SHP77 (cell line): ENCODE measurements at regions not wholly inside any gene's neighbourhood (a gene's known extent, or its start where the extent isn't known, plus 50 kb on each side); places are given as distances from the start of the nearest gene placed in this dataset.

ENCODE experiments used
- DNase-seq, 2 experiments: peaks; one replicate each; lab custom pipeline; 2025; lab: John Stamatoyannopoulos, UW

DNA sequence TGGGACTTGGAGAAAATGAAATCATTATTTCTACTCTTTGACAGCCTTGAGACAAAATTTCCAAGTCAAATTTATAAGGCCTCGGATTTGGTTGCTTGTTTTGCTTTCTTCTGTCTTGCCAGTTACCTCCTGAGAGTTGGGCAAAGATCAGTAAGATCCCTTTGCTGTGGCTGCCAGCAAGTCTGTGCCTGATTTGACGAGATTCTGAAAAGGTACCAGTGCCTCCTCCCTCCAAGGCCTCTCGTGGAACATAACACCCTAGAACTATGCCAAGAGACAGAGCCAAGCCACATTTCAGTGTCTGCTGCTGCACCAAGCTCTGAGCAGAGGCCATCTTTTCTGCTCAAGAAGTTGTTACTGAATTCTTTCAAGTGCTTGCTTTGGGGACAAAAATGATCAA is 61.0 kb downstream of the GTPBP8 start:
- DNase-seq, result no peak

DNA sequence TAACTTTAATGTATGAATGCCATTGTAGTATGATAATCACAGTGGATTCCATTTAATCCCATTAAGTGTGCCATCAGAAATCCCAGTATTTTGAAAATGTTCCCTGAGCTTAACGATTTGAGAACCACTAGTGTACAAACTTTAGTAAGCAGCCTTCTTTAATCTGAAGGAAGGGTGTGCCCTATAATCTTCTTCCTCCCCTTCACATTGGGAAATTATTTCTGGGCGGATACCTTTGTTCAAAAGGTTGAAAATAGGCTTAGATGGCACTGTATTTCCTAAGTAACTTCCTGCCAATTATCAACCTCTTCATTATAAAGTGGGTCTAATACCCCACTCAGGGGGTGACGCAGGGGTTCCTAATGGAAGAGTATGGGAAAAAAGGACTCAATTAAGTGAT is 62.4 kb downstream of the GTPBP8 start:
- no peak for DNase-seq

DNA sequence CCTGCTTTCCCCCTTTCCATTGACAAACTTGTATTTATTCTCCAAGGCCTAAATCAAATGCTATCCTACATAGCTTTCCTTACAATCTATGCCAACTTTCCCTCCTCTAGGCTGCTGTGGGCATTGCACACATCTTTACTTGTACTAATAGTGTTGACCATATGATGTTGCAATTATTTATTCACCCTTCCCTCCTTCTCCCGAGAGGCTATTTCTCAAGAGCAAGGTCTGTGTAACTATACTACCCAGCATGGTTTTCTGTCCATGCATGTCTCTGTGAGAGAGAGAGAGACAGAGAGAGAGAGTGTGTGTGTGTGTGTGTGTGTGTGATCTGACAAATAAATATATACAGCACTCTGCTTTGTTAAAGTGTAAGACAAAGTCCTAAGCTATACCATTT is 63.8 kb downstream of the GTPBP8 start:
- DNase-seq, result no peak

DNA sequence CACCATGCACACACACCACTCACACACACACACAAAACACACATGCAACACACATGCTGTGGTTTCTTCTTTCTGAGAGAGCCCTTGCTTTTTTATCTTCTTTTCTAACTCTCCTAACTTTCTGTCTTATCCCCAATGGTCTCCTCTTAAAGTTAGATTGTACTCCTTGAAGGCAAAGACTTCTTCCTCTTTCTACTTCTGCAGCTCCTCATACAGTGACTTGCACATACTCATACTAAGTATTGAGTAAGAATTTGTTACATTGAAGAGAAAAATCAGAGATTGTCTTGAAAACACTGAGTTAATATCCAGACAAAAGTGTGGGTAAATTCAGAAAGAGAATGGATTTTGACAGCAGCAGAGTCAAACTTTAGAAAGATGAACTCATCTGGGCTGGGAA is 64.4 kb downstream of the GTPBP8 start:
- no peak for DNase-seq

DNA sequence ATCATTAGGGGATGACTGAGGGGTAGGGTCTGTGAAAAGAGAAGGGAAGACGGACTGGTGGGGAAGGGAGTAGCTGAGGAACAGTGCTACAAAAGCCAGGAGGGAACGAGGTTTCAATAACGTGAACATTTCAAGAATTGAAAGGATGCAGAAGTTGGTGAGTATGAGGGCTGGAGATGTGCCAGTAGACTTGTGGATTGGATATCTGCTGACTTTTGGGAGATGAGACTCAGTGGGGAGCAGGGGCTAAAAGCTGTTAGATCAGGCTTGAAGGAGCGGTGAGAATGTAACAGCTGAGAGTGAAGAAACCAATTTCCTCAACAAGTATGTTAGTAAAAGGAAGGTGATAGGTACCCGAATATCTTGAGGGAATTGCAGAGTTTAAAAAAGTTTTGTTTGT is 65.2 kb downstream of the GTPBP8 start:
- no peak for DNase-seq

DNA sequence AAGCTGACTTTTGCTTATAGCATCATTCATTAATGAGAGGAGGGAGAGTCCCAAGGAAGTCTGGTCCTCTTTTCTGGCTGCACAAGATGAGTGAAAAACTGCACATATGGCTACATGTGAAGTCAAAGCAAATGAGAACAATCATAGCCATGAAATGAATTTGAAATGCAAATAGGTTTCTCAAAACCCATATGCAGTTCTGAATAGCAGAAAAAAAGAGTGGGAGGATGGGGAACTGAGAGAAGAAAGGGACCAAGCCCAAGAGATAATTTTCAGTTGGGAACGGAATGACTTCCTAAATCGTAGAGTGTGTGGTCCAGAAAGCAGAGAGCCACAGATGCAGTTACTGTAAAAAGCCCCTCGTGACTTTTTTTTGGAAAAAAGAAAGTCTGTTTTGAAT is 66.3 kb downstream of the GTPBP8 start:
- no peak for DNase-seq

DNA sequence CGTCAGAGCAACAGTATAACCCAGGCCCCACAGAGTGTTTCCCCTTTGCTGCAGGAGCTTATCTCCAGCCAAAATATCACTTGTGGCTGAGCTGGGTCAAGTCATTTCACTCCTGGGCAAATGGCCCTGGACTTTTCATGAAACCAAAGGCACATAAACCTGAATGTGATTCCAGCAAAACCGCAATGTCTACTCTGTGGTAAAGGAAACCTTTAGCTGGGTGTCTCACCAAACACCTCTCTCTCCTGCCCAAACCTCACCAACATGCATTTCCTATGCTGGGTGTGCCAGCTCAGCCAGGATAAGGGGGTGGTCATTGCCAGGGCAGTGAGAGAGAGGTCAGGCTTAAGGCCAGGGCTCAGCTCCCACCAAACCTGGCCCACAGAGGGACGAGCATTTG is 67.4 kb downstream of the GTPBP8 start:
- no peak for DNase-seq

DNA sequence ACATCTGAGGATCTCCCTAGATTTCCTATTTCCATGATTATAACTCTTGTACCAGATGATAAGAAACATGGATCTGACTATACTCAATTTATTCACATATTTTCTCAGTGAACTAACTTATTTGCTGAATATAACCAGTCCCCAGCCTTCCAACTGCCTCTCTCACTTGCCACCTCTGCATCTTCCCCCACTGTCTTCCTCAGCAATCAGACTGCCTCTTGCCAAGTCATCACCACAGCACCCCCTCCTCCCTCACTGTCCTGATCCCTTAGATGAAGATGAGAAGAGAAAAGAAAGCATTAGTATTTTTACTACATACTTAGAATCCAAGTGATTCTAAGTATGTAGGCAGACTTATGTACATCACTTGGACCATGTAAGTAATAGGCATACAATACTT is 71.9 kb downstream of the GTPBP8 start:
- DNase-seq, result no peak

DNA sequence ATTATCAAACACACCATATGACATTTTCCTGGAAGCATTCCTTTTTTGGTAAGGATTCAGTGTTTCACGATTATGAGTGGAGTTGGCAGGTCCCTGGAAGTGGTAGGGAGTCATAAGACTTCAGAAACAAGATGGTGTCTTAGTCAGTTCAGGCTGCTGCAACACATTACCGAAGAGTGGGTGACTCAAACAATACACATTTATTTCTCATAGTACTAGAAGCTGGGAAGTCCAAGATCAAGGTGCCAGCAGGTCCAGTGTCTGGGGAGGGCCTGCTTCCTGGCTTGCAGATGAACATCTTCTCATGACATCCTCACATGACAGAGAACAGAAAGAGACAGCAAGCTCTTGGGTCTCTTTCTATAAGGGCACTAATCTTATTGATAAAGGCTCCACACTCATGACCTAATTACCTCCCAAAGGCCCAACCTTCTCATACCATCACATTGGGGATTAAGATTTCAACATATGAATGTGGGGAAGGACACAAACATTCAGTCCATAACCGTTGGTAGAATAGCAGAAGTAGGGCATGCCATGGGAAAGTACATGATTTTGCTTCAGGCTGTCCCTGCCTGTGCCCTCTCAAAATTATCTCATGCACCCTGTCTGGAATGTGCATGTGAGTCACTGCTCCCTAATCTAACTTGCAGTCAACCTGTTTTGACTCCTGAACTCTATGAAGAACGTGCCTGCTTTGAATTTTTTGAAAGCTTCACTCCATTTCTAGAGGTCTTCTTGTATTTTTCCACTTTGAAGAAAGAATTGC is 72.5 kb downstream of the GTPBP8 start:
- no peak for DNase-seq

DNA sequence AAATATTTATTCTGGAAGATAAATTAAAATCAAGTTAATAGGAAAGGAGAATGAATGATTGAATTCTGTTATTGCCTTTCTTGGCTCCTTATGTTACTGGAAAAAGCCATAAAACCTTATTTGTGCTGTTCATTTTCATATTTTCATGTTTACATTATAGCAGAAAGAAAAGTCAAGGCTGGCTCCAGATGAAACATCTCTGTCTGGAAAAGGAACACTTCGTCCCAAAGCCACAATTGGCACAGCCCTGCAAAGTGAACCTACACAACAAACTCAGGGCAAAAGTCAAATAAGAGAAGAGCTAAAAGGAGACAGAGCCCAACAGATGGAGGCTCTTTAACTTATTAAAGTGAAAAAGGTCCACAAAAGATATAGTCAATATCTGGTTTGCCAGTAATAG is 73.4 kb downstream of the GTPBP8 start:
- no peak for DNase-seq

DNA sequence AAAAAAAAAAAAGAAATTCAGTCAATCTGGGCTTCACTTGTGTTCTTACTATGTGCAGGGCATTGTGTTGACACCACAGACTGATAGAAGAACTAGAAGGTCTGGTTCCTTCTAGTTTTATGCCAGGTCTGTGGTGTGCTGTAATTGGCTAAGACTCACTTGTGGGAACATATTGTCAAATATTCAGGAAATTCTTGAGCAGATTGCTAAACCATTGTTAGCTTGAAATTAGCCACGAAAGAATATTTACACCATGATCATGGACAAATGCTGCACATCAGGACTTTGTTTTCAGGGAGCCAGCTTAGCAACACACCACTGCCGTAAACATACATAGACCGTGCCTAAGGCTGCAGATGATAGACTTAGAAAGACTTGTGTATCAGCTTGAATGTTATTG is 74.6 kb downstream of the GTPBP8 start:
- no peak for DNase-seq

DNA sequence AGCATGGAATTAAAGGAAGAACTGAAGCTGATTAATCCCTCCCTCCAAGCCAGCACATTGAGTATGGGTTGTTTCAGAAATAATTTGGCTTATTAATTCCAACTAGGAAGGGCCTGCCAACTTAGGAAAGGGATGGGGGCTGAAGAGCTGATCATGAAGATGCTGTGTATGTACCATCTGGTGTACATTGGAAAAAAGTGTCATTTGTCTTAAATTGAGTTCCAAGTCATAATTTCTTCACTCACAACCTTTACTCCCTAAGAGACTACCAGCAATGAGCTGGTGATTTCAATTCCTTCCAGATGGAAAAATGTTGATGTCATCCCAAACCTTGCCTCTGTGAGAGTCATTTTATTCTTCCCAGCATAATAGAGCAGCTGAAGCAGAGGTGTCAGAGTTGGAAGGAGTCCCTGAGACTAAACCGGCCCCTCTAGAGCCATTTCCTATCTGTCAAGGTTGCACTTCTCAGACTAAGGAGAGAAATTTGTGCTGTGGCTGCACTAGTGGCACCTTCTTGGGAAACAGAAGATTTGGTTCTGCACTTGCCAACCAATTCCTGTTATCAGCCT is 79.4 kb downstream of the GTPBP8 start:
- DNase-seq, result no peak

DNA sequence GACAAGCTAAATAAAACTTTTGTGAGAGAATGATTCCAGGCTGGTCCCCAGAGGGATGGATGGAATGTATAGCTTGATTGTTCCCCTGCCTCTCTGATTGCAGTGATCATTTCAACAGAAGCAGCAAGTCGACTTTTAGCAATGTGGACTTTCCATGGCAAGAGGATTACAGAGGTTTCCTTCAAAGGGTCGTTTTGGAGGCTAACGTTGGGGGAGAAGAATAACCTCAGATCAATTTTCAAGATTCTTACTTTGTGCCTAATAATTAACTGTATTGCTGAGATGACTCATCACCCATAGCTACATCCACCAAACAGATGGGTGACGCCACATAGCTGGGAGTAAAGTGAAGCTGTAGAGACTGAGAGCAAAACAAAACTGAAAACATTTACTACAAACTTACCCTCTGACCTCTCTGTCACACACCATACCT is 79.9 kb downstream of the GTPBP8 start:
- DNase-seq, result no peak

DNA sequence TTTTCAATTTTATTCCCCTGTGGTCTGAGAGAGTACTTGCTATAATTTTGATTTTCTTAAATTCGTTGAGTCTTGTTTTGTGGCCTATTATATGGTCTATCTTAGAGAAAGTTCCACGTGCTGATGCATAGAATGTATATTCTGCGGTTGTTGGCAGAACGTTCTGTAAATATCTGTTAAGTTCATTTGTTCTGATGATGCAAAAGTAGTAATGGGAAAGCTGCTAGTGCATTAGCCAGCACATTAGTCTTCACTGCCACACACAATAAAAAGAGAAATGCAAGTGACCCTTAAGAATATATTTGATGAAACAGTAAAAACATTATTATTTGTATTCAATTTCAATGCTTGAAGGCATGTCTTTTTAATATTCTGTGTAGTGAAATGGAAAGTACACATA is 84.8 kb downstream of the GTPBP8 start:
- DNase-seq, result no peak

DNA sequence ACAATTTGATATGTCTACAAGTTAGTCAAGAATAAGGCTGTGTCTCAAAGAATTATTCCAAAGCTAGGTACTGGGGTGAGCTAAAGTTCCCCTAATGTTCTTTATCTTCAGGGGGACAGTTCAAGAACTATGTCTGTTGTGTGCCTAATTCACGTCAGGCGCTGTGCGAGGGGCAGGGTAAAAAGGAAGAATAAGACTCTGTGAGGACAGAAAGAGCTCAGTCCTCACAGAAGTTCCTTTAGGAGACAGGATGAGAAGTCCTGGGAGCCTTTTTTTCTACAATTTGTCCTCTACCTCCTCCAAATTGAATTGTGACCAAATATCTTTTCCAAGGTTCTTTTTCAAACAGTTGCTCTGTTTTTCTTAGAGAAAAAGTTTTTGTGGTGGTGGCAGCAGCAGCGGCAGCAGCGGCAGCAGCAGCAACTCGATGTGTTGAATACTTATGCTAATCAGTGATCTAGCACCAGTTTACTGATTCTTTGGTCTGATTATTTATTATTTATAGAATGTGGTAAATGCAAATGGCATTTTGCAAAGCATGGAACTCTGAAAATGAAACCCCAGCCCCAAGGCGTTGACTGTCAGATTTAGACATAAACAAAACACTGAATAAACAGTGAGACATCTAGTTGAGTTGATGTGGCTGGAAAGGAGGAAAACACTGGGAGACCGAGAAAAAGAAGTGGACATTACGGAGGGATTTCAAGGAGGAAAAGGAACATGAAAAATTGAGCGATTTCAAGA is 88.6 kb downstream of the GTPBP8 start:
- no peak for DNase-seq

DNA sequence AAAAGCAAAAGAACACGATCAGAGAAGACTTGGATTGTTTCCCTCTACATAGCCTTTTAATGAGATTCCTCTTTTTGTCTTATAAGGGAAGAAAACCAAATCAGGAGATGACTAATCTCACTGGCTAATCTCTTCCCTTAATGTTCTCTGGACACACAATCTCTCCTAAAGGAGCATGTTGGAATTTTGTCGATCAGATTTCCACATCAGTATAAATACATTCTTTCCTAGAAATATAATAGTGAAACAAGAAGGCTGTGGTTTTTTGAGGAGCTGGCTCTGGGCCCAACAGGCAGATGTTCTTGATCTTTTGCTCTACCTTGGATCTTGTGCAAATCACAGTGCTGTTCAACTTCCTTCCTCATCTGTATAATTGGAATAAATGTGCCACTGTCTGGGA is 94.0 kb downstream of the GTPBP8 start:
- no peak for DNase-seq

DNA sequence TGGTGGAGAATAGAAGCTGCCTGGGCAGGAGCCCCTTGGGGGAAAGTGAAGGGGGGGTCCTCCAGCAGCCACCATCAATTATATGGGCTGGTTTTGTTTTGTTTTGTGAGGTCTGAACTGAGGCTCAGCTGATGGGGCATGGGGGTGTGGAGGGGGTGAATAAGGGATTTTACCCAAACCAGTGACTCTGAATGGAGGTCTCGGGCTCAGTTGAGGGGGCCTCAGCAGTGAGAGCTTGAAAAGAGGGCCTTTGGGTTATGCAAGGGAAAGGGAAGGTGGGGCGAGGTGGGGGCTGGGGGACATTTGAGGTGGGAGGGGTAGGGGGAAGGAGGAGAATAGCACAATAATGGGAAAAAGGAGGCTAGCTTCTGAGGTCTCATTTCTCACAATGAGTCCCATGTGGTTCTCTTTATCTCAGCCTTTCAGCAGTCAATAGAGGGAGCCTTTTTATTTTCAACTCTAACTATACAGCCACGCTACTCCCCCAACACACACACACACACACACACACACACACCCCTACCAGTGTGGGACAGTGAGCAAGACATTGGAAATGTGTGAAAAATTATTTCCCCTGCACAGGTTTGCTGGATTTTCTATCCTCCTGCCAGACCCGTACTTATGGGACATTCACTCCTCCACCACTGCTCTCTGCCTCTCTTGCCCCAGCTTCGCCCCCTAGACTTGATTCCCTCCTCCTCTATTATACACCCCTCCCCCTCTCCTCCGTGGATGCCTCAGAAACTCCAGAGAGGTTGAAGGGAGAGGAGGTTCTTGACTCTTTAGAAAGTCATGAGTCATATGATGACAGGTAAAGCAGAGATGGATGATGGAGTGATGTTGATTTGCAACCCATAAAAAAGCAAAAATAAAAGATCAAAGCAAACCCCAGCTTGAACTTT is 96.0 kb downstream of the GTPBP8 start:
- no peak for DNase-seq

DNA sequence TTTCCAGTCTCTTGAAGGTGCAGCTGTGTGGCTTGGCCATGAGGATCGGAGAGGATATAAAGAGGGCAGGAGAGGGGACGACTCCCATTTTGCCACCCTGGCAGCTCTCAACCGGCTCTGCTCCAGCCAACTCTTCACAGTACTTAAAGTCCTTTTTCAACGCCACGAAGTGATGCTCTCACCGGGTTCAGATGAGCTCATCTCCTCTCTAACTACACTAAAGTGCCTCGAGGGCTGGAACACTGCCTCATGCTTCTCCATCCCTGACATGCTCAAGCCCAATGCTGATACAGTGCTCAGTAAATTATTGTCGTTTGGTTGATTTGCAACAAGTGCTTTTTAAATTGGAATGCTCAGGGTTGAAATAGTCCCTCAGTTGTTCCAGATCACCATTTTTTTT is 97.8 kb downstream of the GTPBP8 start:
- no peak for DNase-seq

DNA sequence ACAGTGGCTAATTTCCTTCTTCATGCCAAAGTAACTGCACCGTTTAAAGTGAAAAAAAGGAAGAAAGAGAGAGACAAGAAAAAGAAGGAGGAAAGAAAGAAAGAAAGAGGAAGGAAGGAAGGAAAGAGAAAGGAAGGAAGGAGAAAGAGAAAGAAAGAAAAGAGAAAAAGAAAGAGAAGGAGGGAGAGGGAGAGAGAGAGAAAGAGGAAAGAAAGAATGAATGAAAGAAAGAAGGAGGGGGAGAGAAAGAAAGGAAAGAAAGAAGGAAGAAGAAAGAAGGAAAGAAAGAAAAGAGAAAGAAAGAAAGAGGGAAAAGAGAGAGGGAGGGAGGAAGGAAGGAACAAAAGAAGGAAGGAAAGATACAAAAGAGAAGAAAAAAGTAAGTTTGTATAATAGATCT is 100.6 kb downstream of the GTPBP8 start:
- DNase-seq, result no peak

DNA sequence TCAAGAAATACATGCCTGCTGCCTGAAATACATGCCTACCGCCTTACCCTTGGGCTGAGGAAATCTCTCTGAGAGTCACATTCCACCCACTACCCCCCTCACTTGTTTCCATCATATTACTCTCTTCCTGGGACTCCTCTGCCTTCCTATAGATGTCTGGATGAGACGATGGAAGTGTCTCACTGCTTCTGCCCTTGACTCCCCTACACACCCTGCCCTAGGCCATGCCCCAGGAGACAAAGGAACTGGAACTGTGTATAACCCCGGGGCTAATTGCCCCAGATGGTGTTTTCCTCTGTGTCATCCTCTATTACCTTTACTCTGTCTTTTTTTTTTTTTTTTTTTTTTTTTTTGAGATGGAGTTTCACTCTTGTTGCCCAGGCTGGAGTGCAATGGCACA is 102.0 kb downstream of the GTPBP8 start:
- no peak for DNase-seq

DNA sequence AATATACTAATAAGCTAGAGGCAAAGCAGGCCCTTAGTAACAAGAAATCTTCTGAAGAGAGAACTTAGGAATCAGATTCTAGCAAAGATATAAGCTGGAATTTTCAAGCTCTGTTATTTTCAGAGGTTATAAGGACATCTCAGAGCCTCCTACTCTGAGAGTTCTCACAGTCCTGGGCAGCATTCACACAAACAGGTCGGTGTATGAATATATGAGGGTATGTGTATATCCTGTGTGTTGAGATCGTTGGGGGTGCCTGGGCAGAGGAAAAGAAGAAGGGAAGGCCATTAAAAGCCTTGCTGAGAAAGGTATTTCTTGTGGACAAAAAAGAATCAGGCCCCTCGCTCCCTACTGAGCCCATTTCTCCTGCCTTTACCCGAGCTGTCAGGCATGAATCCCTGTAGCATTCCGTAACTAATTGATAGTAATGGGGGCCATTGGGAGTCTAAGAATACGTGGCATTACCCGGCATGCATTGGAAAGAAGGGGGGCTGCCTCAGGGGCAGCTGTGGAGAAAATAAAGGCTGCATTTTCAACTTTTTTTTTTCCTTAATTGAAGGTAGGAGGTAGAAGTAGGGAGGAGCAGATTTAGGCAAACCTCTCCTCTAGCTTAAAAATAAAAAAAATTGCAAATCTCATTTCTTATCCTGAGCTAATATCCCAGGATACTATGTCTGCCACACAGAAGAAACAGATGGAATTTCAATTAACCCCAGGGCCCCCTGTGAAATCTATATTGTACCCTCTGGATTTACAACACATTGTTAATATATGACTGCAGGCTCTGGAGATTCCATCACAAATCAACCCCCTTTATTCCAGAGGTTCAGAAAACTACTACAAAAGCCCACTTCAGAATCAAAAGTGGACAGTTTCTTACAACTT is 103.8 kb downstream of the GTPBP8 start:
- no peak for DNase-seq
